MM.1S (cell line): ENCODE measurements at regions not wholly inside any gene's neighbourhood (a gene's known extent, or its start where the extent isn't known, plus 50 kb on each side); places are given as distances from the start of the nearest gene placed in this dataset.

Source experiments
- DNase-seq: peaks from one replicate; pipeline ENCODE4 v3.0.0-alpha.2; 2015
- H2AFZ ChIP-seq: fragments of 300-600 bp; sonication (generic); 2 replicates; pipeline ENCODE4 v1.6.0; 2016; ENCODE audit warnings: antibody characterized with exemption, low read length
- H3F3A ChIP-seq: fragments of 300-600 bp; sonication (generic); 2 replicates; pipeline ENCODE4 v1.6.1; 2016; ENCODE audit warnings: mild to moderate bottlenecking, antibody characterized with exemption, low read length, moderate library complexity, mixed read lengths; ENCODE audit not compliant: insufficient read depth
- H3K27ac ChIP-seq: fragments of 300-600 bp; sonication (generic); 2 replicates; pipeline ENCODE4 v1.5.1; 2016; ENCODE audit warnings: mild to moderate bottlenecking, low read length
- H3K27me3 ChIP-seq: fragments of 300-600 bp; sonication (generic); replicated peaks from 2 replicates; pipeline ENCODE4 v1.6.0; 2016; ENCODE audit warnings: low read length; ENCODE audit not compliant: insufficient read depth
- H3K36me3 ChIP-seq: fragments of 300-600 bp; sonication (generic); replicated peaks from 2 replicates; pipeline ENCODE4 v1.6.1; 2016; ENCODE audit warnings: mild to moderate bottlenecking, low read length, mixed read lengths; ENCODE audit not compliant: insufficient read depth
- H3K4me1 ChIP-seq: fragments of 300-600 bp; sonication (generic); 2 replicates; pipeline ENCODE4 v1.6.1; 2016; ENCODE audit warnings: low read length, mixed read lengths
- H3K4me2 ChIP-seq: fragments of 300-600 bp; sonication (generic); 2 replicates; pipeline ENCODE4 v1.6.0; 2016; ENCODE audit warnings: low read depth, low read length
- H3K4me3 ChIP-seq: fragments of 300-600 bp; sonication (generic); 2 replicates; pipeline ENCODE4 v1.5.1; 2016; ENCODE audit warnings: low read length, mixed read lengths
- H3K79me2 ChIP-seq: fragments of 300-600 bp; sonication (generic); 2 replicates; pipeline ENCODE4 v1.6.1; 2016; ENCODE audit warnings: mixed run types, low read length, mixed read lengths
- H3K9ac ChIP-seq: fragments of 300-600 bp; sonication (generic); 2 replicates; pipeline ENCODE4 v1.6.1; 2016; ENCODE audit warnings: low read length, mixed read lengths
- H3K9me2 ChIP-seq: fragments of 300-600 bp; sonication (generic); replicated peaks from 2 replicates; pipeline ENCODE4 v1.6.1; 2016; ENCODE audit warnings: mild to moderate bottlenecking, low read length, mixed read lengths; ENCODE audit not compliant: insufficient read depth
- H3K9me3 ChIP-seq: fragments of 300-600 bp; sonication (generic); replicated peaks from 2 replicates; pipeline ENCODE4 v1.6.1; 2016; ENCODE audit warnings: mild to moderate bottlenecking, low read length, mixed read lengths; ENCODE audit not compliant: insufficient read depth
- H4K20me1 ChIP-seq: fragments of 300-600 bp; sonication (generic); 2 replicates; pipeline ENCODE4 v1.6.1; 2016; ENCODE audit warnings: mild to moderate bottlenecking, low read length, moderate library complexity, mixed read lengths; ENCODE audit not compliant: insufficient read depth
- CTCF ChIP-seq: fragments of 300-600 bp; sonication (generic); IDR thresholded peaks from 2 replicates; pipeline ENCODE4 v1.5.1; 2016; ENCODE audit warnings: antibody characterized with exemption, low read length, mixed read lengths
- EZH2 ChIP-seq: fragments of 300-600 bp; sonication (generic); optimal IDR thresholded peaks from 2 replicates; pipeline ENCODE3; 2017; ENCODE audit warnings: low read depth, mild to moderate bottlenecking, antibody characterized with exemption, low read length, mixed read lengths
- EZH2phosphoT487 ChIP-seq: fragments of 300-600 bp; sonication (generic); IDR thresholded peaks from 2 replicates; pipeline ENCODE4 v1.6.1; 2018; ENCODE audit warnings: antibody characterized with exemption, low read length

- H3K27me3 ChIP-seq, result no peaks in the 10 kb centered on the region
- DNase-seq, result no peak
- no peak overlapping the region for H3K27ac ChIP-seq
- H3K79me2 ChIP-seq, result no peaks in the 10 kb centered on the region
- H3K4me2 ChIP-seq, result no peak overlapping the region
- no peak for TF ChIP-seq EZH2phosphoT487
- no peaks in the 10 kb centered on the region for H3F3A ChIP-seq
- no peak overlapping the region for H3K9ac ChIP-seq
- H3K4me1 ChIP-seq, result no peaks in the 10 kb centered on the region
- H3K9me2 ChIP-seq, result no peaks in the 10 kb centered on the region
- H3K4me3 ChIP-seq, result no peak overlapping the region
- H2AFZ ChIP-seq, result no peak overlapping the region
- no peaks in the 10 kb centered on the region for H3K9me3 ChIP-seq
- no peaks in the 10 kb centered on the region for H4K20me1 ChIP-seq
- no peaks in the 10 kb centered on the region for H3K36me3 ChIP-seq
Observed at GRCh38 chr2:31728406-31729064, 147.8 kb upstream of the SRD5A2 start.

DNA sequence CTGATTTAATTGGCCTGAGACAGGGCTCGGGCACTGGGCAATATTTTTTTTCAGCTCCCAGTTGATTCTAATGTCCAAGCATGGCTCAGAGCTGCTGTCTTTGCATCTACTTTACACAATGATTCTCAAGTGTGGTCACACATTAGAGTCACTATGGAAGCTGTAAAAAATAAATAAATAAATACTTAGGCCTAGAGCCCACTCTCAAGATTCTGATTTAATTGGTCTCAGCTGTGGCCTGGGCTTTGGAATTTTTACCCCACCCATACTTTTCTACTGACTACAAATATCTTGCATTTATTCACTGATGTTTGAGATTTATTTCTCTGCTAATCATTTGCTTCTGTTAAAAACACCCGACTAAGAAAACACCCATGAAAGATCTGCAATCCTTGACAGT is 145.7 kb upstream of the SRD5A2 start:
- no peaks in the 10 kb centered on the region for H4K20me1 ChIP-seq
- no peak overlapping the region for H3K4me3 ChIP-seq
- H3K4me2 ChIP-seq, result no peak overlapping the region
- no peaks in the 10 kb centered on the region for H3K4me1 ChIP-seq
- no peak overlapping the region for H3K27ac ChIP-seq
- H3K36me3 ChIP-seq, result no peaks in the 10 kb centered on the region
- TF ChIP-seq EZH2phosphoT487, result no peak
- no peak for TF ChIP-seq CTCF
- TF ChIP-seq EZH2, result no peak
- DNase-seq, result no peak
- H3F3A ChIP-seq, result no peaks in the 10 kb centered on the region
- H3K9me3 ChIP-seq, result no peaks in the 10 kb centered on the region
- H3K9ac ChIP-seq, result no peak overlapping the region
- H3K79me2 ChIP-seq, result no peaks in the 10 kb centered on the region
- H3K27me3 ChIP-seq, result no peaks in the 10 kb centered on the region
- H2AFZ ChIP-seq, result no peak overlapping the region
- H3K9me2 ChIP-seq, result no peaks in the 10 kb centered on the region

GRCh38 chr2:31725444-31725843 is 144.7 kb upstream of the SRD5A2 start:
- H4K20me1 ChIP-seq, result no peaks in the 10 kb centered on the region
- no peak overlapping the region for H3K4me3 ChIP-seq

More at GRCh38 chr2:31725444-31725843, 144.7 kb upstream of the SRD5A2 start:
- Histone ChIP-seq H2AFZ (no peak overlapping the region), H3K4me1 (no peaks in the 10 kb centered on the region), H3F3A (no peaks in the 10 kb centered on the region), H3K4me2 (no peak overlapping the region), H3K36me3 (no peaks in the 10 kb centered on the region), H3K27me3 (no peaks in the 10 kb centered on the region), H3K27ac (no peak overlapping the region), H3K9me3 (no peaks in the 10 kb centered on the region), H3K9ac (no peak overlapping the region), H3K79me2 (no peaks in the 10 kb centered on the region), H3K9me2 (no peaks in the 10 kb centered on the region)
- no peak for DNase-seq
- no peak for TF ChIP-seq EZH2phosphoT487
- TF ChIP-seq EZH2, result no peak
- TF ChIP-seq CTCF, result no peak
